HG03103 (cell line): ENCODE measurements at regions not wholly inside any gene's neighbourhood (a gene's known extent, or its start where the extent isn't known, plus 50 kb on each side); places are given as distances from the start of the nearest gene placed in this dataset.

Experiments
- ATAC-seq: cut with Tn5 transposase; IDR thresholded peaks from one replicate; pipeline ENCODE4 v1.9.1; 2021; ENCODE audit warnings: low read depth; ENCODE audit not compliant: unreplicated experiment

DNA sequence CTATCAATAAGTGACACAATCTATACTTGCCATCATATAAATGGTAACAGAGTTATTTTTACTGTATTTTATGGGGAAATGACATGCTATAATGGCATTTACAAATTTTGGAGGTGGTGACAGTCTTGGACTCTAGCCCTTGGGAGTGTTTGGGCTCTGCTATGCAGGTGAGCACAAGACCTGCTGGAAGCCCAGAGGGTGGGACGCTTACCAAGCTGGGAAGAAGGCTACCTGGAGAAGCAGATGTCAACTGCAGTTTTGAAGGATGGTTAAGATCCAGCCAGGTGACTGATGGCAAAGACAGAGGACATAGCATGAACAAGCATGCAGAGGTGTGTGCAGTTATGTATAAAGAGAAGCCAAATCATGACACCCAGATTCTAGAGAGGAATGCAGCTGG is 346.9 kb downstream of the MYCN start:
- ATAC-seq: no peak

DNA sequence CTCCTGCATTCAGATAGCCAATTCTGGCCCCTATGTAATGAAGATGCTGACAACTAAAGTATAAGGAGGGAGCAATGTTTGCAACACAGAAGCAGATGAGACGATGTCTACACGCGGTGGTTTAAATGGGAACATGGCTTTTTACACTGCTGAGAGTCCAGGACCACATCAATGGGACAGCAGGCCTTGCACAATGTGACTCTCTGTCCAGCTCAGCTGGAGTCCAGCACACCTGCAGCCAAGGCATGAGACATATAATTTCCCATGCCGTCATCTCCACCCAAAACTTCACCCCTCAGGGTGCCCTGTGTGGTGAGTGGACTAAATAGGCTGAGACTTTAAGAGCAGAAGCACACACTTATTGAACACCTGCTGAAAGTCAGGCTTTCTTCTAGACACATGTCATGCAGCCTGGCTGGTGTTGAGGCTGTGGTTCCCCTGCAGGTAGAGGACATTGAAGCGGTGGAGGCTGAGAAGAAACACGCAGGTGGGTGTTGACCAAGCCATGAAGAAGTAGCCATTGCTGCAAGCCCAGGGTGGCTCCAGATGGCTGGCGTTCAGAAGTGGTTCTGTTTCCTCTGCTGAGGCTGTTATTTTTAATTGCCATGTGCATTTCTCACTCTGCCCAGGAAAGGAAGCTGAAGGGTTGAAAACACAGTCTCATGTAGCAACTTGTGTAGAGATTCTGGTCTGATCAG is 345.6 kb downstream of the MYCN start:
- ATAC-seq: no peak

- ATAC-seq: no peak
Observed at GRCh38 chr2:16284941-16285625, 344.7 kb downstream of the MYCN start.

GRCh38 chr2:16283071-16283850 is 342.9 kb downstream of the MYCN start:
- ATAC-seq: no peak

- no peak for ATAC-seq
Observed at GRCh38 chr2:16282511-16282910, 342.2 kb downstream of the MYCN start.

DNA sequence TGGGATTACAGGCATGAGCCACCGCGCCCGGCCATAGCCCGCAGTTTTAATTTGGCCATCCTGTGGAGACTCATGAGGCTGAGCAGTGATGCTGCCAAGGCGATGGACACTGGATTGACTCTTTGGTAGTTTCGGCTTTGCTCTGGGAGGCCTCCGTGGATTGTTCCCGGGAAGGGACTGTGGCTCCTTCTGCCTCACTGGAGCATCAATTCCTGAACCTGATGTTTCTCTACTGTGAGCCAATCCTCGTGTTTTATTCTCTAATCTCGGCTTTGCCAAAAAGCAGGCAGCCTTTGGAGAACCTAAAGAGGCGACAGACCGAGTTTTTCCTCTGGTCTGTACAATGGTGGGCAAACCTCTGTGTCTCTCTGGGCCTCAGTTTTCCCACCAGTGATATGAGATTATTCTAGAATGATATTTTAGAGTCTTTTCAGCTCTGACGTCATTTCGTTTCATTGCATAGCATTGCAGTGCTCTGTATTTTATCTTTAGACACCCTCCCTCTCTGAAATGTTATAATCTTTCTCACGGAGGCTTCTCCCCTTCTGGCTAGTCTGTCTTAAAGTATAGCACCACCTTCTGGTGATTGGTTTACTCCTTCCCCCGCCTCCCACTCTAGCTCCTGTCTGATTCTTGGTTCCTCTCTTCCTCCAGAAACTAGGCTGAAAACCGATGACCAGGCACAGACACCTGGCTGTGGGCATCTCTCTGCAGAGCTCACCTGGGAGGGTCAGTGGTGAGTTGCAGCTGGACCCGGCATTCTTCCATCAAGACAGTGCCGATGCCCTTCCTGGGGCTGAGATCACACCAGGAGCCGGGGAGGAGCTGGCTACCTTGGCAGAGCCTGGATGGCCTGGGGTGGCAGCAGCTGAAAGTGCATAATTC is 341.3 kb downstream of the MYCN start:
- no peak for ATAC-seq

GRCh38 chr2:16280081-16280480 is 339.7 kb downstream of the MYCN start:
- ATAC-seq: no peak

GRCh38 chr2:16279641-16280040 is 339.3 kb downstream of the MYCN start:
- no peak for ATAC-seq

DNA sequence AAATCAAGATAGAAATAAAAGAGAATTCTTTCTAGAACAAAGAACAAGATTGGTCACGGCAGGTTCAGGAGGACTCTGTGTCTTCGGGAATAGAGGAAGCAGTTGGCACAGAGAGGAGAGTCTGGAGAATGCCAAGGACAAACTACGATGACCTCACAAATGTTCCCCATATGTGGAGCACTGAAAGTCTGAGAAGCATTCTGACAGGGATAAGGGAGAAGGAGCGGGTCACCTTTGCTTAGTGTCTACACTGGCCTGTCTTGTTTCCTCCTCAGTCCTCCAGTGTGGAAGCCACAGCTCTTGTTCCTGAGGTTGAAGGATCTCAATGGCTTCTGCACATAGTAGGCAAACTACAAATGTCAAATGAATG is 338.8 kb downstream of the MYCN start:
- no peak for ATAC-seq

DNA sequence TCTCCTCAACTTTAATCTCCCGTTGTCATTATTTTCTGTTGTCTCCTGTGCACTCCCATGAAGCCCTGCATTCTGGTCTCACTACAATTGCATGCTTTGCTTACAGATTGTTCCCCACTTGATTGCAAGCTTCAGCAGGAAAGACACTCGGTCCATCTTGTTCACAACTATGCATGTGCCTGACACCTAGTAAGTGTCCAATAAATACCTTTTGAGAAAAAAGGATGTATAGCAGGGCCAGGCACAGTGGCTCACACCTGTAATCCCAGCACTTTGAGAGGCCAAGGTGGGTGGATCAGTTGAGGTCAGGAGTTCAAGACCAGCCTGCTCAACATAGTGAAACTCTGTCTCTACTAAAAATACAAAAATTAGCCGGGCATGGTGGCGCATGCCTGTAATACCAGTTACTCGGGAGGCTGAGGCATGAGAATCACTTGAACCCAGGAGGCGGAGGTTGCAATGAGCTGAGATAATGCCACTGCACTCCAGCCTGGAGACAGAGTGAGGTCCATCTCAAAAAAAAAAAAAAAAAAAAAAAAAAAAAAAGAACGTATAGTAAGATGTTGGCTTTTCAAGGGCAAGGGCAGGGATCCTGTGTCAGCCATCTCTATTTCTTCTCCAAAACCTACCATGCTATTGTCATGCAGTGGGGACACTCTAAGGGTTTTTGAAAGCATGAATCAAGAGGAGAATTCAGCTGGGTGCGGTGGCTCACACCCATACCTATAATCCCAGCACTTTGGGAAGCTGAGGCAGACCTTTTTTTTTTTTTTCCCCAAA is 338.3 kb downstream of the MYCN start:
- ATAC-seq: no peak

DNA sequence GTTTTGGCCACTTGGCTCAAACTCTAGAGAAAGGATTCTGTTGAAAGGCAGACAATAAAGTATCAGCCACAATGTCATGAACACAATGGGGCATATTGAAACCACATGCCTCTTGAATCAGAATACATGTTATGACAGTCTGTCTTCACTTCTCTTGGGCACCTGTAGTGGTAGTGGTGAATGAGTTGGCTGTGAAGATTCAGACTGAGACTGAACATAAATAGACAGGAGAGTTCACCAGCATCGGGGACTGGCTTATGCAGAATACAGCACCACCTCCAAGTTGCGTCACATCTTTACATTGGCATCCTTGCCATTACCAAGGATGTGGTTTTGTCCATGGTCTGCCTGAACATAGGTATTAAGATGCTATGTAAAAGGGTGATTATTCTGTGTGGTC is 336.8 kb downstream of the MYCN start:
- no peak for ATAC-seq

DNA sequence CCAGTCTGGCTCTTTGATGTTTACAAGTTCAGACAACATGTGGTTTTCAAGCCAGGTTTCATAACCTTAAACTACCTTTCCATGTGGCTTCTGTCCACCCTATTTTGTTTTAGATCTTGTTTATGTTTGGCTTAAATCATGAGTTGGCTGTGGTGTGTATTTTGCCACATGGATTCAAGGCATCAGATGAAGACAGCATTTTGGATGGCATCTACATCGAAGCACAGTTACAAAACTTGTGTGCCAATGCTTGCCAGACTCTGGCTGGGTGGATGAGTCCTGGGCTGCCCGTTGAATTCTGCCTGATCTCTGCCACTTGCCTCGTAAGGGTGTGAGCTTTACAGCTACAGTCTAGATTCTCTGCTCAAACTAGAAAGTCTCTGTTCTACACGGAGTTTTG is 335.3 kb downstream of the MYCN start:
- no peak for ATAC-seq

GRCh38 chr2:16275131-16275530 is 334.8 kb downstream of the MYCN start:
- no peak for ATAC-seq

GRCh38 chr2:16273111-16273510 is 332.8 kb downstream of the MYCN start:
- ATAC-seq: no peak

DNA sequence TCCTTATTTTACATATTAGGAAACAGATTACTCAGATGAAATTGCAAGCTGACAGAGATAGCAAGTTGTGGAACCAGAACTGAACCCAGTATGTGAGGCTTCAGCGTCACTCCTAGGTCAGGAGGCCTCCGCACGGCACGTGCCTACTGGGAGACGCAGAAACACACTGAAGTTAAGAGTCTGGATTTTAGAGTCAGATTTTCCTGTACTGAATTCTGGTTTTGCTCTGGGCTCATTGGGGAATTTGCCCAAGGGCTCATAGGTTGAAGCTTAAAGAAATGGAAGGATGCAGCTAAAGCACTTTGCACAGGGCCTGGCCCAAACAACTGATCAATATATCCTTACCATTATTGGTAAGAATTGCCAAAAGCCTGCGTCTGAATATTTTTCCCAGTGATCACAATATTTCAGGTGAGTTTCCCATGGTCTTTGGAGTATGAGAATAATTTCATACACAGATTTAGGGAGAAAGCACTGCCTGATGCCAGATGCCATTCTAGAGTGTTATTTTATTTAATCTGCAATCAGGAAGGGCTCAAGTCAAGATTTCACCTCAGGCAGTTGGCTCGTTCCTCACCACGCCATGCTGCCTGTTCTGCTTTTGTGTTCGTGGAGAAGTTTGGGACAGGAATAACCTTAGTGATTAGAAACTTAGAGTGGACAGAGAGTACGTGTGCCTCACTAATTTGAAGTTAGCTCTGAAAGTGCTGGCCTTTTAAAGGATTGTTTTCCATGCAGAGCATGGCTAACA is 331.9 kb downstream of the MYCN start:
- no peak for ATAC-seq

- no peak for ATAC-seq
Observed at GRCh38 chr2:16271231-16271896, 331.0 kb downstream of the MYCN start.

- no peak for ATAC-seq
Observed at GRCh38 chr2:16270441-16270840, 330.1 kb downstream of the MYCN start.

DNA sequence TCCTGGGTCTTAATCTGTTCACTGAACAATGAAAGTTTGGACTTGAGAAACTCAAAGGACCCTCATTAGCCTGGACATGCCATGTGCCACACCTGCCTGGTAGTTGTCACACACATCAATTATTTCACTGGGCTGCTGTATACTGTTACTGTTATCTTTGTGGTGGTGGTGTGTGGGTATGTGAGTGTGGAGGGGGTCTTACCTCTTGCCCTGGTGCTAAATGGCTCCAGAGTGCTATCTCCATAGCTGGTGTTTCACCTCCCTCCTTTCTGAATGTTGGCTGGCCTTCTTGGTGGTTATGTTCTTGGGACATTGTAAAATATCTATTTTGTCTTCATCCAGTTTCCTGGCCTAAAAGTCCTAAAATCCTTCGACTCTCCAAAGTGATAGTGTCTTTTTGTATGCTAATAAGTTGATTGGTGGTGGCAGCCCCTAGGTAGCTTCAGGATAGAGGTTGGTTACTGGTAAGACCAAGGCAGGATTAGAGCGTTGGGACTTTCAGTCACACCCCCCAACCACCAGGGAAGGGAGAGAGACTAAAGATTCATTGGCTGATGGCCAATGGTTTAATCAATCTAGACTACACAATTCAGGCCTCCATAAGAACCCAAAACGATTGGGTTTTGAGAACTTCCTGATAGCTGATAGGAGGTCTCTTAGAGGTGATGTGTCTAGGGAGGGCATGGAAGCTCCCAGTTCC is 328.1 kb downstream of the MYCN start:
- ATAC-seq: no peak
